Stomach (tissue), 8 donors: ENCODE measurements at regions not wholly inside any gene's neighbourhood (a gene's known extent, or its start where the extent isn't known, plus 50 kb on each side); places are given as distances from the start of the nearest gene placed in this dataset.

Source experiments
- DNase-seq, 2 donors: peaks; one replicate each; pipeline versions ENCODE4 v3.0.0 to v3.0.0-alpha.2; 2013 to 2019
- H3K27ac ChIP-seq, 5 donors: fragments of 200-600 bp in 4 of 5; sonication (generic) in 4 of 5; one replicate each; pipeline ENCODE4 v1.5.1; 2013 to 2019; ENCODE audit warnings: mild to moderate bottlenecking in 1 of 5, moderate library complexity in 1 of 5
- H3K27me3 ChIP-seq, 3 donors: fragments of 200-600 bp; sonication (generic); one replicate each; pipeline ENCODE4 v1.5.1; 2017 to 2019; ENCODE audit warnings: mixed run types in 1 of 3
- H3K36me3 ChIP-seq, 4 donors: fragments of 200-600 bp; sonication (generic); 1 replicate in 3 of 4; 2 replicates in 1 of 4; pipeline ENCODE4 v1.5.1; 2016 to 2019
- H3K4me1 ChIP-seq, 4 donors: fragments of 200-600 bp; sonication (generic); one replicate each; pipeline ENCODE4 v1.5.1; 2016 to 2019
- H3K4me3 ChIP-seq, 4 donors: fragments of 200-600 bp; sonication (generic) in 3 of 4; one replicate each; pipeline ENCODE4 v1.5.1; 2016 to 2019; ENCODE audit warnings: mild to moderate bottlenecking in 1 of 4
- H3K9me3 ChIP-seq, 4 donors: fragments of 200-600 bp; sonication (generic); one replicate each; pipeline ENCODE4 v1.5.1; 2016 to 2019
- EP300 ChIP-seq: sonication (generic); formaldehyde crosslinking; IDR thresholded peaks from one replicate; pipeline ENCODE4 v1.6.1; 2017; ENCODE audit warnings: antibody characterized with exemption
- POLR2A ChIP-seq, 4 donors: fragments of 450-650 bp; IDR thresholded peaks; one replicate each; pipeline ENCODE4 v1.6.1; 2016; ENCODE audit warnings: antibody characterized with exemption in 4 of 4, control low read depth in 2 of 4, mild to moderate bottlenecking in 1 of 4, moderate library complexity in 1 of 4
- POLR2AphosphoS5 ChIP-seq, 3 donors: sonication (generic); formaldehyde crosslinking; IDR thresholded peaks; one replicate each; pipeline ENCODE4 v1.6.1; 2016; ENCODE audit warnings: antibody characterized with exemption in 3 of 3
- WGBS, 5 donors: extraction: QIAGEN DNeasy Blood & Tissue Kit in 3 of 5; methylation state at CpG; one replicate each; pipeline versions ENCODE4 v1.1.5 to v1.1.7; 2013 to 2018; 5-methylcytosine and 5-hydroxymethylcytosine counted together
- intact Hi-C: fragments of 100-400 bp; cut with DNase I; formaldehyde crosslinking; loops from one replicate; pipeline ENCODE4 v1.15.1; 2023; ENCODE audit warnings: low total_unique reads
- TF ChIP-seq, protein P1 (sequence below), 7 experiments: fragments of 450-650 bp in 4 of 7; fragments of 200-600 bp in 3 of 7; sonication (generic) in 3 of 7; IDR thresholded peaks; one replicate each; pipeline ENCODE4 v1.5.1; 2016 to 2019; ENCODE audit warnings: antibody characterized with exemption in 7 of 7, control low read depth in 2 of 7, mild to moderate bottlenecking in 1 of 7
- donor health status: healthy with polysubstance abuse.
- donor health status: Bipolar disorder and iron deficiency.
- donor health status: healthy.

DNA sequence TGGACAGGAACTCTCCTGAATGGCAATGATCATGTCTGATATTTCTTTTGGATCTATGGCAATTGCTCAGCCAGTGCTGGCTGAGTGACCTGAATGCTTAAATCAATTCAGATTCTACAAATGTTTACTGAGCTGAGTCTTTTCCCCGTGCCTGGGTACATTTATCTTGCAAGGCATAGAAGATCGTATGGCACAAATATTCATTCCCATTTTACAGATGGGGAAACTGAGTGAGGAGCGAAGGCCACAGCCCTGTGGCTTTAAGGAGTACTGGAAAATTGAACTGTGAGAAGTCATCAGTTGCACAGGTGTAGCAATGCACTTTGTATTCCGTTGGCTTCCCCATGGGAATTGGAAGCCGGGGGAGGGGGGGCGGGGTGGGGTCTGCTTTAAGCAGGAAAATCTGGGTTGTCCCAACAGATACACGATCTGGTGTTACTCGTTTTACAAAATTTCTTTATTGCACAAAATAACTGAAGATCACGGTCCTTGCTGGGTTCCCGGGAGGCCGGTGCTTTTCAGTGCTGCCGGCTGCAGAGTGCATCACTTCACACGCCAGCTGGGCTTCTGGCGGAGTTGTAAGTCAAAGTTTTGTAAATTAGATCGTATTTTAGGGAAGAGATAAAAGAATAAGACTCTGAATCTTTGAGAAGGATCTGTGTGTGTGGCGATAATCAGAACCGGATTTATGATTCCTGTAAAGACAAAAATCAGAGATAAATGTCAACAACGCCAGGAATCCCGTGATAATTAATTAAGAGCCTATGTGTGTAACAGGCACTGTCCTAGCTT, 75.0 kb upstream of the MAP1LC3B2 start:
- WGBS, 5 donors, result 63 to 78% (median 66%) methylated on average over 19 of the region's 19 CpGs
- intact Hi-C loops, result no loop called here
- TF ChIP-seq EP300, result no peak
- no peak for TF ChIP-seq POLR2AphosphoS5 (IDR thresholded peaks at IDR 0.05)
- TF ChIP-seq, protein P1, sequence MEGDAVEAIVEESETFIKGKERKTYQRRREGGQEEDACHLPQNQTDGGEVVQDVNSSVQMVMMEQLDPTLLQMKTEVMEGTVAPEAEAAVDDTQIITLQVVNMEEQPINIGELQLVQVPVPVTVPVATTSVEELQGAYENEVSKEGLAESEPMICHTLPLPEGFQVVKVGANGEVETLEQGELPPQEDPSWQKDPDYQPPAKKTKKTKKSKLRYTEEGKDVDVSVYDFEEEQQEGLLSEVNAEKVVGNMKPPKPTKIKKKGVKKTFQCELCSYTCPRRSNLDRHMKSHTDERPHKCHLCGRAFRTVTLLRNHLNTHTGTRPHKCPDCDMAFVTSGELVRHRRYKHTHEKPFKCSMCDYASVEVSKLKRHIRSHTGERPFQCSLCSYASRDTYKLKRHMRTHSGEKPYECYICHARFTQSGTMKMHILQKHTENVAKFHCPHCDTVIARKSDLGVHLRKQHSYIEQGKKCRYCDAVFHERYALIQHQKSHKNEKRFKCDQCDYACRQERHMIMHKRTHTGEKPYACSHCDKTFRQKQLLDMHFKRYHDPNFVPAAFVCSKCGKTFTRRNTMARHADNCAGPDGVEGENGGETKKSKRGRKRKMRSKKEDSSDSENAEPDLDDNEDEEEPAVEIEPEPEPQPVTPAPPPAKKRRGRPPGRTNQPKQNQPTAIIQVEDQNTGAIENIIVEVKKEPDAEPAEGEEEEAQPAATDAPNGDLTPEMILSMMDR (IDR thresholded peaks at IDR 0.05), result no peak
- TF ChIP-seq POLR2A (IDR thresholded peaks at IDR 0.05), result no peak
- no peak overlapping the region for H3K4me3 ChIP-seq
- no peaks in the 10 kb centered on the region for H3K27me3 ChIP-seq
- H3K27ac ChIP-seq, result no peak overlapping the region
- H3K9me3 ChIP-seq, result peaks cover 0 to 10% (median 5%) of the 10 kb centered on the region in 4 donors
- H3K36me3 ChIP-seq, result no peaks in the 10 kb centered on the region
- peak in 1 of 2 donors; percentile 62 for DNase-seq
- H3K4me1 ChIP-seq, result no peaks in the 10 kb centered on the region

DNA sequence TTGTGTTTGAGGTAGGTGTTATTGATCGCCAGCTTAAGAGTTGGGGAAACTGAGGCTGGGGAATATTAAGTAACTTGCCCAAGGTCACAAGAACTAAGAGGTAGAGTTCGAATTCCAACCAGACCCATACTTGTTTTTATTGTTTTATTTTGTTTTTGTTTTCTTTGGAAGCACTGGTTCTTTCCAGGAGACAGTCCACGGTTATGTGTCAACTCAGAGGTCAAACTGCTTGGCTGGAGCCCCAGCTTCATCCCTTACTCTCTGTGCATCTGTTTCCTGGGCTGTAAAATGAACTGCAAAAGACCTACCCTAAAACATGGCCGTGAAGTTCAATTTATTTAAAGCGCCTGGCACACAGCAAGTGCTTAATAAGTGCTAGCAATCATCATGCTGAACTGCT, 74.4 kb upstream of the MAP1LC3B2 start:
- peaks cover 0 to 10% (median 5%) of the 10 kb centered on the region in 4 donors for H3K9me3 ChIP-seq
- WGBS, 5 donors, result 61 to 68% (median 65%) methylated on average over 5 of the region's 5 CpGs
- intact Hi-C loops, result no loop called here
- no peaks in the 10 kb centered on the region for H3K27me3 ChIP-seq
- H3K4me3 ChIP-seq, result no peak overlapping the region
- no peaks in the 10 kb centered on the region for H3K36me3 ChIP-seq
- peak in 1 of 2 donors; percentile 56 for DNase-seq
- H3K4me1 ChIP-seq, result no peaks in the 10 kb centered on the region
- H3K27ac ChIP-seq, result no peak overlapping the region
- TF ChIP-seq POLR2AphosphoS5 (IDR thresholded peaks at IDR 0.05) (no peak), EP300 (no peak), POLR2A (IDR thresholded peaks at IDR 0.05) (no peak)
- TF ChIP-seq, protein P1 (IDR thresholded peaks at IDR 0.05), result no peak

DNA sequence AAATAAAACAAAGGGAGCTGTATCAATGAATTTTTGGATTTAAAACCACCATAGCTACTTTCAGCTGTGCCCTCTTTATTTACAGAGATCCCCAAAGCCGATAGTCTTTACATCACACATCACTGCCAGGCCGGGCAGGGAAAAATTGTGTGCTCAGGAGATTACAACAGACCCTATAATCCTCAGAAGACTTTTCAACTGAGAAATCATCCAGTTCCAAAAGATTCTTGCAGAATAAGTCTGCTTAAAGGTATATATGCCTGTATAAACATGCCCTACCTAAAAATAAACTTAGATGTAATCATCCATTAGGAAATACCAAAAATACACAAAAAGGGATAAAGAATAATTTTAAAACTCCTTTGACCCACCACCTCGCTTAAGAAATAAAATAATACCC, 70.1 kb upstream of the MAP1LC3B2 start:
- H3K9me3 ChIP-seq, result peaks cover 0 to 10% (median 5%) of the 10 kb centered on the region in 4 donors
- intact Hi-C loops, result no loop called here
- no peaks in the 10 kb centered on the region for H3K4me1 ChIP-seq
- 64 to 85% (median 79%) methylated on average over 3 of the region's 3 CpGs for WGBS, 5 donors
- H3K4me3 ChIP-seq, result no peak overlapping the region
- H3K27ac ChIP-seq, result no peak overlapping the region
- TF ChIP-seq EP300, result no peak
- no peak for TF ChIP-seq POLR2A (IDR thresholded peaks at IDR 0.05)
- TF ChIP-seq POLR2AphosphoS5 (IDR thresholded peaks at IDR 0.05), result no peak
- TF ChIP-seq, protein P1 (IDR thresholded peaks at IDR 0.05), result no peak
- DNase-seq, result no peak
- H3K36me3 ChIP-seq, result no peaks in the 10 kb centered on the region
- no peaks in the 10 kb centered on the region for H3K27me3 ChIP-seq

DNA sequence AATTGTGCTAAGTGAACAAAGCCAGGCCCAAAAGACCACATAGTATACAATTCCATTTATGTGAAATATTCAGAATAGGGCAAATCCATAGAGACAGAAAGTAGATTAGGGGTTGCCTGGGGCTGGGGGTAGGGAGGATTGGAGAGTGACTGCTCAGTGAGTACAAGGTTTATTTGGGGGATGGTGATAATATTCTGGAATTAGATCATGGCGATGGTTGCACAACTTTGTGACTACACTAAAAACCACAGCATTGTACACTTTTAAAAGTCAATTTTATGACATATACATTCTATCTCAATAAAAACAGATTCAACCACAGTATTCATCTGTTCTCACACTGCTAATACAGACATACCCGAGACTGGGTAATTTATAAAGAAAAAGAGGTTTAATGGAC, 68.7 kb upstream of the MAP1LC3B2 start:
- H3K27me3 ChIP-seq, result no peaks in the 10 kb centered on the region
- H3K4me1 ChIP-seq, result no peaks in the 10 kb centered on the region
- WGBS, 5 donors, result 89 to 95% (median 92%) methylated on average over 2 of the region's 2 CpGs
- no peak for DNase-seq
- H3K9me3 ChIP-seq, result peaks cover 0 to 10% (median 5%) of the 10 kb centered on the region in 4 donors
- TF ChIP-seq POLR2AphosphoS5 (IDR thresholded peaks at IDR 0.05), result no peak
- TF ChIP-seq, protein P1 (IDR thresholded peaks at IDR 0.05), result no peak
- TF ChIP-seq POLR2A (IDR thresholded peaks at IDR 0.05), result no peak
- no peak for TF ChIP-seq EP300
- no peak overlapping the region for H3K4me3 ChIP-seq
- no peaks in the 10 kb centered on the region for H3K36me3 ChIP-seq
- no peak overlapping the region for H3K27ac ChIP-seq
- intact Hi-C loops, result no loop called here
